ENCODE measurements at regions not wholly inside any gene's neighbourhood (a gene's known extent, or its start where the extent isn't known, plus 50 kb on each side); places are given as distances from the start of the nearest gene placed in this dataset.
"Not testable (repeated sequence)": the region's sequence is repeated elsewhere in the genome, so short reads cannot be mapped to it uniquely, and the experiment has no call there.

GRCh38 chr3:56954125-56954524 is 106.3 kb upstream of the SPATA12 start:
- DNase-seq = no peak

- DNase-seq = no peak
Measured at GRCh38 chr3:56952846-56953245, 107.6 kb upstream of the SPATA12 start.

- DNase-seq = no peak
Measured at GRCh38 chr3:56952061-56952460, 108.4 kb upstream of the SPATA12 start.

- DNase-seq = no peak
Measured at GRCh38 chr3:56951366-56951765, 109.1 kb upstream of the SPATA12 start.

GRCh38 chr3:56945378-56945777 is 115.1 kb upstream of the SPATA12 start:
- not testable (repeated sequence) for DNase-seq

- DNase-seq = no peak
Measured at GRCh38 chr3:56942523-56942922, 117.9 kb upstream of the SPATA12 start.

GRCh38 chr3:56940976-56941375 is 119.5 kb upstream of the SPATA12 start:
- DNase-seq = no peak

GRCh38 chr3:56940321-56940720 is 120.1 kb upstream of the SPATA12 start:
- DNase-seq = no peak

GRCh38 chr3:56939834-56940233 is 120.6 kb upstream of the SPATA12 start:
- no peak for DNase-seq

GRCh38 chr3:56938530-56938929 is 121.9 kb upstream of the SPATA12 start:
- no peak for DNase-seq

- no peak for DNase-seq
Measured at GRCh38 chr3:56937580-56937979, 122.9 kb upstream of the SPATA12 start.

- no peak for DNase-seq
Measured at GRCh38 chr3:56935811-56936210, 124.7 kb upstream of the SPATA12 start.

GRCh38 chr3:56934481-56934880 is 126.0 kb upstream of the SPATA12 start:
- DNase-seq = not testable (repeated sequence)

GRCh38 chr3:56933803-56934202 is 126.7 kb upstream of the SPATA12 start:
- no peak for DNase-seq

GRCh38 chr3:56932866-56933265 is 127.6 kb upstream of the SPATA12 start:
- no peak for DNase-seq

- no peak for DNase-seq
Measured at GRCh38 chr3:56931836-56932235, 128.6 kb upstream of the SPATA12 start.

GRCh38 chr3:56930706-56931105 is 129.0 kb upstream of the ARHGEF3 start:
- DNase-seq = no peak

GRCh38 chr3:56929809-56930615 is 128.3 kb upstream of the ARHGEF3 start:
- no peak for DNase-seq

GRCh38 chr3:56928379-56929068 is 126.8 kb upstream of the ARHGEF3 start:
- DNase-seq = no peak

GRCh38 chr3:56927855-56928254 is 126.1 kb upstream of the ARHGEF3 start:
- no peak for DNase-seq

- DNase-seq = no peak
Measured at GRCh38 chr3:56926947-56927282, 125.2 kb upstream of the ARHGEF3 start.

GRCh38 chr3:56926243-56926946 is 124.6 kb upstream of the ARHGEF3 start:
- DNase-seq = no peak

GRCh38 chr3:56924700-56925099 is 123.0 kb upstream of the ARHGEF3 start:
- DNase-seq = not testable (repeated sequence)
